GM19395 (cell line): ENCODE measurements at regions not wholly inside any gene's neighbourhood (a gene's known extent, or its start where the extent isn't known, plus 50 kb on each side); places are given as distances from the start of the nearest gene placed in this dataset.

ENCODE experiments used
- ATAC-seq: cut with Tn5 transposase; IDR thresholded peaks from one replicate; pipeline ENCODE4 v1.9.1; 2021; ENCODE audit warnings: mild to moderate bottlenecking, moderate library complexity; ENCODE audit not compliant: unreplicated experiment

- ATAC-seq, result no peak
These were observed 131.9 kb downstream of the ERMARD start for GRCh38 chr6:169883316-169883715.

GRCh38 chr6:169881976-169882375 is 130.6 kb downstream of the ERMARD start:
- ATAC-seq, result no peak

GRCh38 chr6:169881398-169881797 is 130.0 kb downstream of the ERMARD start:
- ATAC-seq, result no peak

GRCh38 chr6:169880516-169880915 is 129.1 kb downstream of the ERMARD start:
- no peak for ATAC-seq

GRCh38 chr6:169869301-169869700 is 117.9 kb downstream of the ERMARD start:
- ATAC-seq, result no peak

GRCh38 chr6:169868458-169868857 is 117.0 kb downstream of the ERMARD start:
- ATAC-seq, result no peak

GRCh38 chr6:169867751-169868191 is 116.3 kb downstream of the ERMARD start:
- ATAC-seq, result no peak

GRCh38 chr6:169866668-169867521 is 115.5 kb downstream of the ERMARD start:
- ATAC-seq, result no peak

GRCh38 chr6:169866140-169866534 is 114.7 kb downstream of the ERMARD start:
- no peak for ATAC-seq

- no peak for ATAC-seq
These were observed 114.1 kb downstream of the ERMARD start for GRCh38 chr6:169865346-169866139.

- ATAC-seq, result no peak
These were observed 113.0 kb downstream of the ERMARD start for GRCh38 chr6:169864148-169865020.

GRCh38 chr6:169863710-169864109 is 112.3 kb downstream of the ERMARD start:
- ATAC-seq, result no peak

- ATAC-seq, result no peak
These were observed 111.6 kb downstream of the ERMARD start for GRCh38 chr6:169862892-169863525.

- ATAC-seq, result no peak
These were observed 110.8 kb downstream of the ERMARD start for GRCh38 chr6:169862043-169862891.

GRCh38 chr6:169861431-169862042 is 110.1 kb downstream of the ERMARD start:
- ATAC-seq, result no peak

GRCh38 chr6:169859978-169860703 is 108.7 kb downstream of the ERMARD start:
- ATAC-seq, result no peak

- ATAC-seq, result no peak
These were observed 108.1 kb downstream of the ERMARD start for GRCh38 chr6:169859401-169859977.

- no peak for ATAC-seq
These were observed 107.5 kb downstream of the ERMARD start for GRCh38 chr6:169858935-169859351.
